CD4-positive, alpha-beta T cell (primary cell): ENCODE measurements at regions not wholly inside any gene's neighbourhood (a gene's known extent, or its start where the extent isn't known, plus 50 kb on each side); places are given as distances from the start of the nearest gene placed in this dataset.

ENCODE experiments used
- ATAC-seq: fragments of 200-7000 bp; cut with Tn5 transposase; one replicate; pipeline ENCODE4 v1.10.0; 2022; ENCODE audit warnings: mild to moderate bottlenecking; ENCODE audit not compliant: poor library complexity
- CTCF ChIA-PET: fragments of 350-600 bp; sonication (Branson Sonifier 250); formaldehyde crosslinking; loops from one replicate; lab custom pipeline; 2021; ENCODE audit warnings: antibody characterized with exemption, inconsistent platforms; lab: Charles Lee
- POLR2A ChIA-PET: fragments of 350-600 bp; sonication (Branson Sonifier 250); formaldehyde crosslinking; loops from one replicate; lab custom pipeline; 2021; ENCODE audit warnings: antibody characterized with exemption, inconsistent platforms; lab: Charles Lee
- DNase-seq, 14 experiments: peaks; one replicate each; pipeline ENCODE4 v3.0.0-alpha.2; 2013 to 2020; ENCODE audit warnings: mixed read lengths in 2 of 14
- H3K27ac ChIP-seq, 2 donors: one replicate each; pipeline versions ENCODE4 v1.5.1 to v1.7.0; 2013; ENCODE audit warnings: low read length in 2 of 2, low read depth in 1 of 2, mild to moderate bottlenecking in 1 of 2
- H3K27me3 ChIP-seq, 2 experiments: 1 replicate in 1 of 2; 2 replicates in 1 of 2; pipeline versions ENCODE4 v1.6.1 to v1.7.0; 2013; ENCODE audit warnings: low read length in 2 of 2, control low read depth in 1 of 2, mild to moderate bottlenecking in 1 of 2, moderate library complexity in 1 of 2; ENCODE audit not compliant: insufficient read depth in 2 of 2, control insufficient read depth in 1 of 2
- H3K36me3 ChIP-seq: one replicate; pipeline ENCODE4 v1.6.1; 2013; ENCODE audit warnings: low read length, control low read depth; ENCODE audit not compliant: insufficient read depth
- H3K4me1 ChIP-seq: one replicate; pipeline ENCODE4 v1.6.1; 2013; ENCODE audit warnings: low read length, control low read depth; ENCODE audit not compliant: insufficient read depth
- H3K4me3 ChIP-seq: one replicate; pipeline ENCODE4 v1.5.1; 2013; ENCODE audit warnings: mild to moderate bottlenecking, low read length, moderate library complexity
- H3K9me3 ChIP-seq, 2 experiments: 1 replicate in 1 of 2; 2 replicates in 1 of 2; pipeline versions ENCODE4 v1.6.1 to v1.7.0; 2013; ENCODE audit warnings: low read length in 2 of 2, mild to moderate bottlenecking in 2 of 2, control low read depth in 1 of 2, moderate library complexity in 1 of 2; ENCODE audit not compliant: control insufficient read depth in 1 of 2, insufficient read depth in 1 of 2
- H3K27ac Mint-ChIP-seq: one replicate; pipeline ENCODE4 v1.8.0; 2020; ENCODE audit warnings: mixed read lengths
- H3K27me3 Mint-ChIP-seq: one replicate; pipeline ENCODE4 v1.8.0; 2021; ENCODE audit warnings: mixed read lengths
- H3K36me3 Mint-ChIP-seq: one replicate; pipeline ENCODE4 v1.8.0; 2021; ENCODE audit warnings: low read depth, mixed read lengths
- H3K4me1 Mint-ChIP-seq: one replicate; pipeline ENCODE4 v1.8.0; 2021; ENCODE audit warnings: low read depth, mixed read lengths
- H3K4me3 Mint-ChIP-seq: one replicate; pipeline ENCODE4 v1.8.0; 2020; ENCODE audit warnings: mild to moderate bottlenecking, mixed read lengths
- H3K9me3 Mint-ChIP-seq: one replicate; pipeline ENCODE4 v1.8.0; 2020; ENCODE audit warnings: mixed read lengths
- CTCF ChIP-seq: fragments of 200-600 bp; IDR thresholded peaks from one replicate; pipeline ENCODE4 v1.8.0; 2022; ENCODE audit warnings: antibody characterized with exemption, mild to moderate bottlenecking
- intact Hi-C, 2 experiments: fragments of 100-400 bp; cut with DNase I in 1 of 2; cut with micrococcal nuclease in 1 of 2; formaldehyde crosslinking; loops; one replicate each; pipeline versions ENCODE4 v1.15.1 to v1.9.0; 2023 to 2025; cut with DNase I, micrococcal nuclease

DNA sequence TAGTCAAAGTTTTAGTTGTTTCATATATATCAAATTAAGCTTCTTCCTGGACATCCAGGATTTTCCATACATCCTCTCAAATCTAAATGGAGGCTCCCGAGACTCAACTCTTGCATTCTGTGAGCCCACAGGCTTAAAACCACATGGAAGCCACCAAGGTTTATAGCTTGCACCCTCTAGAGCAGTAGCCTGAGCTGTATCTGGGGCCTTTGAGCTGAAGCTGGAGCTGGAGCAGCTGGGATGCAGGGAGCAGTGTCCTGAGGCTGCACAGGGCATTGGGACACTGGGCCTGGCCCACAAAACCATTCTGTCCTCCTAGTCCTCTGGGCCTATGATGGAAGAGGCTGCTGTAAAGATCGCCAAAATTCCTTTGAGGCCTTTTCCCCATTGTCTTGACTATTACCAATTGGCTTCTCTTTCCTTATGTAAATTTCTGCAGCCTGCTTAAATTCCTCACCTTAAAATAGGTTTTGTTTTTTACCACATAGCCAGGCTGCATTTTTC lies 151.0 kb downstream of the COX7C start:
- no peak overlapping the region for H3K4me3 Mint-ChIP-seq
- H3K36me3 Mint-ChIP-seq = no peaks in the 10 kb centered on the region
- no peaks in the 10 kb centered on the region for H3K4me1 Mint-ChIP-seq
- no peak overlapping the region for H3K4me3 ChIP-seq
- no peaks in the 10 kb centered on the region for H3K27me3 Mint-ChIP-seq
- CTCF ChIA-PET = no interaction called here
- POLR2A ChIA-PET = no interaction called here
- H3K9me3 Mint-ChIP-seq = peaks cover 6% of the 10 kb centered on the region
- TF ChIP-seq CTCF = no peak
- no peak for ATAC-seq
- no peaks in the 10 kb centered on the region for H3K4me1 ChIP-seq
- H3K27ac Mint-ChIP-seq = no peak overlapping the region
- H3K27ac ChIP-seq = no peak overlapping the region
- no peaks in the 10 kb centered on the region for H3K36me3 ChIP-seq
- DNase-seq = no peak
- peaks cover 0 to 4% of the 10 kb centered on the region in 2 experiments for H3K9me3 ChIP-seq
- no peaks in the 10 kb centered on the region for H3K27me3 ChIP-seq
- intact Hi-C loops = no loop called here

DNA sequence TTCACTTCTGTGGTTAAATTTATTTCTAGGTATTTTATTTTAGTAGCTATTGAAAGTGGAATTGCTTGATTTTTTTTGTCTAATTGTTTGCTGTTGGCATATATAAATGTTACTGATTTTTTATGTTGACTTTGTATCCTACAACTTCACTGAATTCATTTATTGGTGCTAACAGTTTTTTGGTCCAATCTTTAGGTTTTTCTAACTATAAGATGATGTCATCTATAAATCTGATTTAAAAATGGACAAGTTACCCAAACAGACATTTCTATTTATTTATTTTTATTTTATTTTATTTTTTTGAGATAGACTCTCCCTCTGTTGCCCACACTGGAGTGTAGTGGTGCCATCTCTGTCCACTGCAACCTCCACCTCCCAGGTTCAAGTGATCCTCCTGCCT lies 162.3 kb downstream of the COX7C start:
- Mint-ChIP-seq H3K9me3 (no peaks in the 10 kb centered on the region), H3K4me3 (no peak overlapping the region), H3K36me3 (no peaks in the 10 kb centered on the region), H3K4me1 (no peaks in the 10 kb centered on the region), H3K27me3 (peaks cover 4% of the 10 kb centered on the region), H3K27ac (no peak overlapping the region)
- Histone ChIP-seq H3K27ac (no peak overlapping the region), H3K27me3 (no peaks in the 10 kb centered on the region), H3K4me1 (no peaks in the 10 kb centered on the region), H3K9me3 (peaks cover 0 to 7% of the 10 kb centered on the region in 2 experiments), H3K36me3 (no peaks in the 10 kb centered on the region), H3K4me3 (no peak overlapping the region)
- no peak for DNase-seq
- ChIA-PET CTCF (no interaction called here), POLR2A (no interaction called here)
- no peak for ATAC-seq
- no peak for TF ChIP-seq CTCF
- intact Hi-C loops = no loop called here

- H3K4me1 ChIP-seq = no peaks in the 10 kb centered on the region
- Mint-ChIP-seq H3K4me1 (no peaks in the 10 kb centered on the region), H3K9me3 (no peaks in the 10 kb centered on the region), H3K27me3 (peaks cover 3% of the 10 kb centered on the region), H3K27ac (no peak overlapping the region), H3K4me3 (no peak overlapping the region), H3K36me3 (no peaks in the 10 kb centered on the region)
- H3K36me3 ChIP-seq = no peaks in the 10 kb centered on the region
- no peak overlapping the region for H3K4me3 ChIP-seq
- CTCF ChIA-PET = no interaction called here
- POLR2A ChIA-PET = no interaction called here
- DNase-seq = no peak
- no peak overlapping the region for H3K27ac ChIP-seq
- intact Hi-C loops = no loop called here
- no peaks in the 10 kb centered on the region for H3K27me3 ChIP-seq
- ATAC-seq = no peak
- TF ChIP-seq CTCF = no peak
- H3K9me3 ChIP-seq = no peaks in the 10 kb centered on the region
Observed at GRCh38 chr5:86786955-86787354, 169.2 kb downstream of the COX7C start.
